HG03280 (cell line): ENCODE measurements at regions not wholly inside any gene's neighbourhood (a gene's known extent, or its start where the extent isn't known, plus 50 kb on each side); places are given as distances from the start of the nearest gene placed in this dataset.
A peak's percentile ranks its signal among the peaks of the same experiment; 100 is the strongest.

Experiments
- ATAC-seq: cut with Tn5 transposase; IDR thresholded peaks from one replicate; pipeline ENCODE4 v1.9.1; 2021; ENCODE audit warnings: mild to moderate bottlenecking, moderate library complexity; ENCODE audit not compliant: unreplicated experiment

GRCh38 chrX:51798701-51799100 is 55.5 kb downstream of the GSPT2 start:
- ATAC-seq, result no peak

- peak; percentile 92 for ATAC-seq
Observed at GRCh38 chrX:51802917-51803688, 59.9 kb downstream of the GSPT2 start.

- ATAC-seq, result no peak
Observed at GRCh38 chrX:51803833-51804232, 60.6 kb downstream of the GSPT2 start.

GRCh38 chrX:51804741-51805140 is 61.5 kb downstream of the GSPT2 start:
- ATAC-seq, result no peak

- ATAC-seq, result no peak
Observed at GRCh38 chrX:51813886-51814460, 70.7 kb downstream of the GSPT2 start.

- no peak for ATAC-seq
Observed at GRCh38 chrX:51824061-51824460, 69.4 kb upstream of the MAGED1 start.

- no peak for ATAC-seq
Observed at GRCh38 chrX:51825436-51825835, 68.0 kb upstream of the MAGED1 start.

- ATAC-seq, result no peak
Observed at GRCh38 chrX:51834076-51834475, 59.3 kb upstream of the MAGED1 start.

- ATAC-seq, result no peak
Observed at GRCh38 chrX:51836823-51837222, 56.6 kb upstream of the MAGED1 start.

GRCh38 chrX:51837451-51837850 is 56.0 kb upstream of the MAGED1 start:
- no peak for ATAC-seq

- no peak for ATAC-seq
Observed at GRCh38 chrX:51837921-51838320, 55.5 kb upstream of the MAGED1 start.
